ENCODE measurements at regions not wholly inside any gene's neighbourhood (a gene's known extent, or its start where the extent isn't known, plus 50 kb on each side); places are given as distances from the start of the nearest gene placed in this dataset.

DNA sequence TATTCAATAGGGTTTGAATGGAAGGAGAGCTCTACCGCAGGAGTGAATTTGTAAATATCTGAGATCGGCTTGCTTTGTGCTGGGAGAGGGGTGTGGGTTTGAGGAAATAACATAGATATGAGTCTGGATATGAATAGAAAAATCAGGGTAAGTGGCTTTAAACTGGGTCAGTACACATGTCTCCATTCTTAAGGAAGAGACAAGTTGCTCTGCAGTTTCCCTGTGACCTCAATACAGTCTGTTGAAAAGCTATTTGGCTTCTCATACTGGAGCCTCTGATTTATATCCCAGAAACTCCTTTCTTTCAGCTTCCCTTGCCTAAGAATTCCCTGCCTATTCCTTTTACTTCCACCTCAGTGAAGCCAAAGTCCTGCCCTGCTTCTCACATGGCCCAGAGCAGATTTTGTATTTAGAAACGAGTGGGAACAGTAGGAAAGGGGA, 153.5 kb upstream of the ATF7IP start (continued):
- TF ChIP-seq, protein P1, sequence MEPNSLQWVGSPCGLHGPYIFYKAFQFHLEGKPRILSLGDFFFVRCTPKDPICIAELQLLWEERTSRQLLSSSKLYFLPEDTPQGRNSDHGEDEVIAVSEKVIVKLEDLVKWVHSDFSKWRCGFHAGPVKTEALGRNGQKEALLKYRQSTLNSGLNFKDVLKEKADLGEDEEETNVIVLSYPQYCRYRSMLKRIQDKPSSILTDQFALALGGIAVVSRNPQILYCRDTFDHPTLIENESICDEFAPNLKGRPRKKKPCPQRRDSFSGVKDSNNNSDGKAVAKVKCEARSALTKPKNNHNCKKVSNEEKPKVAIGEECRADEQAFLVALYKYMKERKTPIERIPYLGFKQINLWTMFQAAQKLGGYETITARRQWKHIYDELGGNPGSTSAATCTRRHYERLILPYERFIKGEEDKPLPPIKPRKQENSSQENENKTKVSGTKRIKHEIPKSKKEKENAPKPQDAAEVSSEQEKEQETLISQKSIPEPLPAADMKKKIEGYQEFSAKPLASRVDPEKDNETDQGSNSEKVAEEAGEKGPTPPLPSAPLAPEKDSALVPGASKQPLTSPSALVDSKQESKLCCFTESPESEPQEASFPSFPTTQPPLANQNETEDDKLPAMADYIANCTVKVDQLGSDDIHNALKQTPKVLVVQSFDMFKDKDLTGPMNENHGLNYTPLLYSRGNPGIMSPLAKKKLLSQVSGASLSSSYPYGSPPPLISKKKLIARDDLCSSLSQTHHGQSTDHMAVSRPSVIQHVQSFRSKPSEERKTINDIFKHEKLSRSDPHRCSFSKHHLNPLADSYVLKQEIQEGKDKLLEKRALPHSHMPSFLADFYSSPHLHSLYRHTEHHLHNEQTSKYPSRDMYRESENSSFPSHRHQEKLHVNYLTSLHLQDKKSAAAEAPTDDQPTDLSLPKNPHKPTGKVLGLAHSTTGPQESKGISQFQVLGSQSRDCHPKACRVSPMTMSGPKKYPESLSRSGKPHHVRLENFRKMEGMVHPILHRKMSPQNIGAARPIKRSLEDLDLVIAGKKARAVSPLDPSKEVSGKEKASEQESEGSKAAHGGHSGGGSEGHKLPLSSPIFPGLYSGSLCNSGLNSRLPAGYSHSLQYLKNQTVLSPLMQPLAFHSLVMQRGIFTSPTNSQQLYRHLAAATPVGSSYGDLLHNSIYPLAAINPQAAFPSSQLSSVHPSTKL (CRISPR knock-in tag; IDR thresholded peaks at IDR 0.05) = no peak
- TF ChIP-seq ZNF781 (CRISPR knock-in tag; IDR thresholded peaks at IDR 0.05; ENCODE audit: borderline replicate concordance, not compliant biosample characterization) (no peak), ZNF225 (CRISPR knock-in tag; IDR thresholded peaks at IDR 0.05) (no peak), ZBTB3 (CRISPR knock-in tag; IDR thresholded peaks at IDR 0.05; ENCODE audit: borderline replicate concordance, low read depth) (no peak), ZNF33A (CRISPR knock-in tag; IDR thresholded peaks at IDR 0.05; ENCODE audit: borderline replicate concordance) (no peak), ZNF615 (CRISPR knock-in tag; IDR thresholded peaks at IDR 0.05; ENCODE audit: borderline replicate concordance) (no peak), POLR2A (IDR thresholded peaks at IDR 0.05; ENCODE audit: insufficient read depth in 1 of 2, low read depth in 2 of 2, low read length in 2 of 2) (no peak), PCBP2 (optimal IDR thresholded peaks at IDR 0.05; ENCODE audit: low read depth, low read length, poor library complexity, severe bottlenecking) (no peak)
- TF ChIP-seq, protein P2, sequence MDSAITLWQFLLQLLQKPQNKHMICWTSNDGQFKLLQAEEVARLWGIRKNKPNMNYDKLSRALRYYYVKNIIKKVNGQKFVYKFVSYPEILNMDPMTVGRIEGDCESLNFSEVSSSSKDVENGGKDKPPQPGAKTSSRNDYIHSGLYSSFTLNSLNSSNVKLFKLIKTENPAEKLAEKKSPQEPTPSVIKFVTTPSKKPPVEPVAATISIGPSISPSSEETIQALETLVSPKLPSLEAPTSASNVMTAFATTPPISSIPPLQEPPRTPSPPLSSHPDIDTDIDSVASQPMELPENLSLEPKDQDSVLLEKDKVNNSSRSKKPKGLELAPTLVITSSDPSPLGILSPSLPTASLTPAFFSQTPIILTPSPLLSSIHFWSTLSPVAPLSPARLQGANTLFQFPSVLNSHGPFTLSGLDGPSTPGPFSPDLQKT (CRISPR knock-in tag; IDR thresholded peaks at IDR 0.05; ENCODE audit: borderline replicate concordance) = no peak

All from HepG2 (cell line).